Activated CD4-positive, alpha-beta T cell treated with anti-CD3 and anti-CD28 coated beads, Interleukin-2, amount 10 ng/mL, durations not matched to agents 24 days and 14 days (primary cell): ENCODE measurements at regions not wholly inside any gene's neighbourhood (a gene's known extent, or its start where the extent isn't known, plus 50 kb on each side); places are given as distances from the start of the nearest gene placed in this dataset.
"Not testable (repeated sequence)": the region's sequence is repeated elsewhere in the genome, so short reads cannot be mapped to it uniquely, and the experiment has no call there.

Source experiments
- DNase-seq: peaks from one replicate; pipeline ENCODE4 v3.0.0; 2022
- H3K27ac Mint-ChIP-seq: one replicate; pipeline ENCODE4 v1.8.0; 2022; ENCODE audit warnings: mild to moderate bottlenecking, mixed read lengths
- H3K27me3 Mint-ChIP-seq: one replicate; pipeline ENCODE4 v1.8.0; 2022; ENCODE audit warnings: mixed read lengths
- H3K36me3 Mint-ChIP-seq: one replicate; pipeline ENCODE4 v1.8.0; 2022; ENCODE audit warnings: low read depth, mild to moderate bottlenecking, mixed read lengths
- H3K4me1 Mint-ChIP-seq: one replicate; pipeline ENCODE4 v1.8.0; 2021; ENCODE audit warnings: mixed read lengths
- H3K4me3 Mint-ChIP-seq: one replicate; pipeline ENCODE4 v1.8.0; 2022; ENCODE audit warnings: mild to moderate bottlenecking, moderate library complexity, mixed read lengths
- H3K9me3 Mint-ChIP-seq: one replicate; pipeline ENCODE4 v1.8.0; 2021; ENCODE audit warnings: mixed read lengths
- intact Hi-C: fragments of 100-400 bp; cut with micrococcal nuclease; formaldehyde crosslinking; loops from one replicate; pipeline ENCODE4 v1.15.1; 2023

DNA sequence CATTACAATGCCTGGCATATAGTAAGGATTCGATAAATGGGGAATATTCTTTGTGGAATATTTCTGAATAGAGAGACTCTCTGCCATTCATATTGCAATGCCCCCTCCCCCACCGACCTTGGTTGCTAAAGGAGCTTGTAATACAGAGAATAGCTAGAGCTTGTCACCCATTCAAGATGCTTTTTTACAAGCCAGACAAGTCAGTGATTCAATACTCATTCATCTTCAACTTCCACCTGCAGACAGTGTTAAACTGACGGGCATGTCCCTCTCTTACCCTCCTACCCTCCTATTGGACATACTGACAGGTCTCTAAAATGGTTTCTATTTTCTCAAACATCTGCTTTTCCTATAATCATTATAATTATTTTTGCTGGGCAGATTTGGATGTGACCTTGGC is 257.4 kb downstream of the KCNJ2 start:
- Mint-ChIP-seq H3K36me3 (no peaks in the 10 kb centered on the region), H3K27me3 (no peaks in the 10 kb centered on the region), H3K9me3 (no peaks in the 10 kb centered on the region), H3K4me1 (no peaks in the 10 kb centered on the region), H3K4me3 (no peak overlapping the region), H3K27ac (no peak overlapping the region)
- no peak for DNase-seq
- intact Hi-C loops: no loop called here

DNA sequence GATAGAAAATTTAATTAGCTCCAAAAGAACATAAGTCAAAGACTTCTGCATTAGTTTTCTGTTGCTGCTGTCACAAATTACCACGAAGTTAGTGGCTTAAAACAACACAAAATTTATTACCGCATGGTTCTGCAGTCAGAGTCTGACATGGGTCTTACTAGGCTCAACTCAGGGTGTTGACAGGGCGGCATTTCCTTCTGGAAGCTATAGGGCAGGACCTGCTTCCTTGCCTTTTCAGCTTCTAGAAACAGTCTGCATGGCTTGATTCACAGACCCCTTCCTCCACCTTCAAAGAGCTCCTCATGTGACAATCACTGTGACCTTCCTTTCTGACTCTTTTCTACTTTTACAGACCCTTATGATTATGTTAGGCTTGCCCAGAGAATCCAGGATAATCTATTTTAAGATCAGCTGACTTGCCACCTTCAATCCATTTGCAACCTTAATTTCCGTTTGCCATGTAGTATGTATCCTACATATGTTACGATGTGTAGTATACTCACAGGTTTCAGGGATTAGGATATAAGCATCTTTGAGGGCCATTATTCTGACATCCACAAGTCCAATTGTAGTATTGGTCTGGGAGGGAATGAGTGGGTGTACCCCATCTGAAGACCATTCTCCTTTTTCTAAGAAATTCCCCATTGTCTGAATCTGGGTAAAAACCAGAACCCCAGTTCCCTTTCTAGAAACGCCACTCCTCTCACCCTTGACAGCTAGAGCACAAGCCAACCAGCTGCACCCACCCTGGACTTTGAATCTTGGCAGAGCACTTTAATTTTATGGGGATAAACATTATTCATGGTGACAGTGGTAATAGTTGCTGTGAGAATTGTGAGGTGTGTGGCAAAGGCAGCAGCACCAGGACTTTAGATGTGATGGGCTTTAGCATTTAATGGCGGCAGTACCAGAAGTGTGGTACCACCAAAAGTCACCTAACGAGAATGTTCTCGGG is 265.5 kb downstream of the KCNJ2 start:
- intact Hi-C loops: no loop called here
- no peaks in the 10 kb centered on the region for H3K9me3 Mint-ChIP-seq
- DNase-seq: no peak
- H3K27me3 Mint-ChIP-seq: no peaks in the 10 kb centered on the region
- no peaks in the 10 kb centered on the region for H3K4me1 Mint-ChIP-seq
- no peaks in the 10 kb centered on the region for H3K36me3 Mint-ChIP-seq
- no peak overlapping the region for H3K4me3 Mint-ChIP-seq
- H3K27ac Mint-ChIP-seq: no peak overlapping the region

DNA sequence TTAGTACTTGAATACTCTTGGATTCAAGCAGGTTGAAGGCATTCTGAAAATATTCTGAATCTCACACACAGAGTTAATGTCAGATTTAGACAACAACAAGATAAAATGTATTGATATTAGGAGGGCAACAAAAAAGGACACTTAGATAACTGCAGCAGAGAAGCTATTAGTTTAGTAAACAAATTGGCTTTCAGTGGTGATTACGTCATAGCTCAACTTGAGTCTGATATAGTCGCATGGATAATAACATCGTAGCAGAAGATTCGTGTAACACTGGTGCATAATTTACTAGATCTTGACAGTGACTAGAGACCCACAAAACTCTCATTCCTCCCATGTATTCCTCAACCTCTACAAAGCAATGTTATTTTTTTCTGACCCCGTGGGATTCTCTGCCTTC is 268.3 kb downstream of the KCNJ2 start:
- Mint-ChIP-seq H3K27me3 (no peaks in the 10 kb centered on the region), H3K4me3 (no peak overlapping the region), H3K27ac (no peak overlapping the region), H3K4me1 (no peaks in the 10 kb centered on the region), H3K9me3 (no peaks in the 10 kb centered on the region), H3K36me3 (no peaks in the 10 kb centered on the region)
- DNase-seq: no peak
- intact Hi-C loops: no loop called here

DNA sequence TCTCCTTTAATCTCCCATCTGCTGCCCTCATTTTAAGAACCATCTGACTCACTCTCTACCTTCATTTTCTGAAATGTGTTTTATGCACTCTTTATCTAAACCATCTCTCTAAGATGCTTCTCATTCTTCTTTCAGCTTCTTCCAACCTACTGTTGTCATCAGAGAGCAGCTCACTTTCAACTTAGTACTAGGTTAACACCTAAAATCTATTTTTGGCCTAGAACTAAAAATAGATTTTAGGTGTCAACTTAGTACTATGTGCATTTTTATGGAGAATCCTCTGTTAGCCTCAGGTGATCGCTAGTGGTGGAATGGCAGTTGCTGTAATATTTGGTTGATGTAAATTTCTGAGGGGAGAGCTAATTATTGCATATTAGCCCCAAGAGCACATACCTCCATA is 277.1 kb downstream of the KCNJ2 start:
- Mint-ChIP-seq H3K36me3 (no peaks in the 10 kb centered on the region), H3K27ac (no peak overlapping the region), H3K4me1 (no peaks in the 10 kb centered on the region), H3K9me3 (no peaks in the 10 kb centered on the region), H3K27me3 (no peaks in the 10 kb centered on the region), H3K4me3 (no peak overlapping the region)
- intact Hi-C loops: no loop called here
- DNase-seq: no peak

DNA sequence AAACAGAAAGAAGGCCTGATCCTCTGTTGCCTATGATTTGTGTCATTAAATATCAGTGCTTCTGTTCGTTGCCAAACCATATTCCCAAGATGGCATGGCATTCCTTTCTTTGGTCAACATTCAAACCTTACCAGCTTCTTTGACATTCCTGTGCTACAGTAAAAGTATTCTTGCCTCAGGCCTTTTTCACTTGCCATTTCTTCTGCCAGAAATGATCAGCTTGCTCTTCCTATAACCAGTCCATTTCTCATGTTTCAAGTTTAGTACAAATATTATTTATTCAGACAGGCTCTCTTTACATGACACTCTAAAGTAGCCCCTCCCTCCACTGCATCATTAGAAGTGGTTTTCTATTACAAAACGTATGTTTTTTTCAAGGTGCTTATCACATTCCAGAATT is 278.3 kb downstream of the KCNJ2 start:
- no peaks in the 10 kb centered on the region for H3K4me1 Mint-ChIP-seq
- intact Hi-C loops: no loop called here
- no peak for DNase-seq
- no peak overlapping the region for H3K27ac Mint-ChIP-seq
- H3K27me3 Mint-ChIP-seq: no peaks in the 10 kb centered on the region
- H3K4me3 Mint-ChIP-seq: no peak overlapping the region
- no peaks in the 10 kb centered on the region for H3K36me3 Mint-ChIP-seq
- H3K9me3 Mint-ChIP-seq: no peaks in the 10 kb centered on the region

DNA sequence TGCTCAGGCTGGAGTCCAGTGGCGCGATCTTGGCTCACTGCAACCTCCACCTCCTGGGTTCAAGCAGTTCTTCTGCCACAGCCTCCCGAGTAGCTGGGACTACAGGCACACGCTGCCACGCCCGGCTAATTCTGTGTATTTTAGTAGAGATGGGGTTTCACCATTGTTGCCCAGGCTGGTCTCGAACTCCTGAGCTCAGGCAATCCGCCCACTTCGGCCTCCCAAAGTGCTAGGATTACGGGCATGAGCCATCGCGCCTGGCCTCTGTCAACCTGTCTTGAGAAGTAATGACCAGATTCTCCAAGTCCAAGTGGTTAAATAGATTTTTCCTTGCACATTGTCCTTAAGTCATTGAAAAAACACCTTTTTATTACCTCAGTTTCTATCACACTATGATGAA is 283.7 kb downstream of the KCNJ2 start:
- H3K4me3 Mint-ChIP-seq, H3K4me1 Mint-ChIP-seq, H3K36me3 Mint-ChIP-seq, H3K9me3 Mint-ChIP-seq, H3K27me3 Mint-ChIP-seq, DNase-seq, H3K27ac Mint-ChIP-seq, intact Hi-C loops: not testable (repeated sequence)

DNA sequence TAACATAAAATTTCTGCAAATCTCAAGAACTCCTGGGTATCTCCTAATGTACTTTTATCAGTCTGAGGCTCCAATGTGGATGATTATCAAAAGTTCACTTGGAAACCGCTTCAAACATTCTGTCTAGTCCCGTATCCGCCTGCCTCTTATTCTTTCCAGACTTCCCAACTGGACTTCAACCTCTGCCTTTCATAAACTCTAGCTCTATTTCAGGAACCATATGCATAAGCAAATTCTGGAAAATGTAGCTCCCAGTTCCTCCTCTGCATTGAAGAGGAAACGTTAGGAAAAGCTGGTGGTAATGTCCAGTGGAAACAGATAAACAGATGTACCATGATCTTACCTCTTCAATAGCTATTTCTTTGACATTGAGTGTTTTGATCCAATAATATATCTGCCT is 285.0 kb downstream of the KCNJ2 start:
- Mint-ChIP-seq H3K4me1 (no peaks in the 10 kb centered on the region), H3K27ac (no peak overlapping the region), H3K9me3 (peaks cover 7% of the 10 kb centered on the region), H3K27me3 (no peaks in the 10 kb centered on the region), H3K36me3 (no peaks in the 10 kb centered on the region), H3K4me3 (no peak overlapping the region)
- intact Hi-C loops: no loop called here
- DNase-seq: no peak

DNA sequence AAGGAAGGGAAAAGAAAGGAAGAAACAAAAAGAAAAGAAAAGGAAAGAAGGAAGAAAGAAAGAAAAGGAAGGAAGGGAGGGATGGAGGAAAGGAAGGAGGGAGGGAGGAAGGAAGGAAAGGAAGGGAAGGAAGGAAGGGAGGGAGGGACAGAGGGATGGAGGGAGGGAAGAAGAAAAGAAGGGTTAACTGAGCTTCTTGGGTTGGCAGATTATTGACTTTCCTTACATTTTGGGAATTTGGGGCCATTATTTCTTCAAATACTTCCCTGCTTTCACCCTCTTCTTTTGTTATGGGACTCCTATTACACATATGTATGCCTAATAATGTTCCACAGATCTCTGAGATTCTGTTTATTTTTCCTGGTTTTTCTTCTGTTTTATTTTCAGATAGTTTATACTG is 285.6 kb downstream of the KCNJ2 start:
- no peaks in the 10 kb centered on the region for H3K27me3 Mint-ChIP-seq
- no peaks in the 10 kb centered on the region for H3K36me3 Mint-ChIP-seq

DNA sequence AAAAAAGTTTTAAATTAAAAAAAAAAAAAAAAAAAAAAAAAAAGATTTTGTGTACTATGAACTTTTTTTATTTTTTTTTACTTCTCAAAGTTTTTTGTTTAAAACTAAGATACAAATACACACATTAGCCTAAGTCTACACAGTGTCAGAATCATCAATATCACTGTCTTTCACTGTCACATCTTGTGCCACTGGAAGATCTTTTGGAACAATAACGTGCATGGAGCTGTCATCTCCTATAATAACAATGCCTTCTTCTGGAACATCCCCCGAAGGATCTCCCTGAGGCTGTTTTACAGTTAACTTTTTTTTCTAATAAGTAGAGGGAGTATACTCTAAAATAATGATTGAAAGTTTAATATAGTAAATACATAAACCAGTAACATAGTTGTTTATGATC is 295.7 kb downstream of the KCNJ2 start:
- Mint-ChIP-seq H3K27ac (no peak overlapping the region), H3K27me3 (no peaks in the 10 kb centered on the region), H3K9me3 (no peaks in the 10 kb centered on the region), H3K36me3 (no peaks in the 10 kb centered on the region), H3K4me1 (no peaks in the 10 kb centered on the region), H3K4me3 (no peak overlapping the region)
- intact Hi-C loops: no loop called here
- DNase-seq: no peak

More for the DNA sequence above, 285.6 kb downstream of the KCNJ2 start:
- Mint-ChIP-seq H3K27ac (no peak overlapping the region), H3K9me3 (peaks cover 7% of the 10 kb centered on the region), H3K4me1 (no peaks in the 10 kb centered on the region), H3K4me3 (no peak overlapping the region)
- intact Hi-C loops: no loop called here
- no peak for DNase-seq

DNA sequence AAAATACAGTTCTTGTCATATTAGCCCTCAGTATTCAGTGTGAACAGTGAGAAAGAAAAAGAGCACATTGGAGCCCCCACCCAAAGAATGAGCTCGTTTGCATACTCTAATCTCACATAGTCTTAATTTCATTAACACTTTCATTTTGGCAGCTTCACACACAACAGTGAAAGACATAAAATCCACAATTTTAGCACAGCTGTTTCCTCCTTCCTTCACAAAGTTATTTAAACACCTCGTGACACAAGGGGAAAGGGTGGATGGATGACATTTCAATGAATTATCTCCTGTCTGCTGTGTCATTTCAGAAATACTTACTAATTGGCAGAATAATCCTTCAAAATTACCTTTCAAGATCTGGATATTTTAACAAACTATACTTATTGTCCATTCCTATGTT is 299.3 kb downstream of the KCNJ2 start:
- Mint-ChIP-seq H3K27me3 (no peaks in the 10 kb centered on the region), H3K4me1 (no peaks in the 10 kb centered on the region), H3K4me3 (no peak overlapping the region), H3K27ac (no peak overlapping the region), H3K36me3 (no peaks in the 10 kb centered on the region), H3K9me3 (no peaks in the 10 kb centered on the region)
- intact Hi-C loops: no loop called here
- no peak for DNase-seq

DNA sequence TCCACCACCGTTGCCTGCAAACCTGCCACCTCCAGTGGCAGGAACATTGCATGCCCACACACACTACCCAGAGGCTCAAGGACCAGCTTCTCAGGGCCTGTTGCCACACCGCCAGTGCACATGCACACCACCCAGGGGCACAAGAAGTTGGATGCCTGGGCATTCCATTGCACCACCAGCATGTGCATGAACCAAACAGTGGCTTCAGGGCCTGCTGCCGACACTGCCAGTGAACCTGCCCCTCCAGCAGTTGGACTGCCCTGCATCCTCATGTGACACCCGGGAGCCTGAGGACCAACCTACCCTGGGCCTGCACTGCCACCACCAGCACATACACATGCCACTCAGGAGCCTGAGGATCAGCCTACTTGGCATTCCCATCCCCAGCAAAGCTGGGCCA is 303.7 kb downstream of the KCNJ2 start:
- intact Hi-C loops: no loop called here
- no peak overlapping the region for H3K4me3 Mint-ChIP-seq
- H3K36me3 Mint-ChIP-seq: no peaks in the 10 kb centered on the region
- H3K27ac Mint-ChIP-seq: no peak overlapping the region
- no peak for DNase-seq
- no peaks in the 10 kb centered on the region for H3K4me1 Mint-ChIP-seq
- H3K9me3 Mint-ChIP-seq: no peaks in the 10 kb centered on the region
- no peaks in the 10 kb centered on the region for H3K27me3 Mint-ChIP-seq

DNA sequence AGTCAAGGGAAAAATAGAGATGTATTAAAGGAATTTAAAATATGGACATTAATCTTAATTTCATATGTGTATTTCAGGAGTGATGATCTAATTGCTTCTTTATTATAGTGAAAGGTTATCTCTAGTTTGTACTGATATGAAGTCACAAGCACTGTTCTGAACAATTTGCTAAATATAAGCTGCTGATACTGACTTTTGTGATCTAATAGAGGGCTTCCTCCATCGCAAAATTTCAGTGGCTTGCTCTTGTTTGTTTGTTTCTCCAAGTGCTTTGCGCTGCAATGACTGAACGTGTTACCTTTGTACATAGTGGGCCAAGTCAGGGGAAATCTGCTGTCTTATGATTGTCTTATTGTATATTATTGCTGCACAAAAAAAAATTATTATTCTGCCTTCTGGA is 307.0 kb downstream of the KCNJ2 start:
- Mint-ChIP-seq H3K4me1 (no peaks in the 10 kb centered on the region), H3K27ac (no peak overlapping the region)

DNA sequence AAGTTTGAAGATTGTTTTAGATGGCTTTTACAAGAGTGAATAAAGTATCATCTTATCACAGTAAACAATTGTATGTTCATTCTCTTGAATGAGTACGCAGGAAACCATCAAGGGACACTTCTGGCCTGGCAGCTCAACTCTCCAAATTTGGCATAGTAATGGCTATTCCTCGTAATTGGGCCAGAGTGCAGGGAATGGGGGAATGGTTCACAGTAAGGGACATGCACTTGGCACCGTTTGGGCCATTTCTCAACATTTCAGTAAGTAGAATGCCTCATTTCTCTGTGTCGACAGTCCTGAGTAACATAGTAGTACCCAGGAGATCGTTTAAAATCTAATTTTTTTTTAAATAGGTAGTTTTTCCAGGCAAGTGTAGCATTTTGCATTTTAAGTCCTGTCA is 309.6 kb downstream of the KCNJ2 start:
- Mint-ChIP-seq H3K4me3 (no peak overlapping the region), H3K36me3 (no peaks in the 10 kb centered on the region), H3K4me1 (no peaks in the 10 kb centered on the region), H3K27me3 (no peaks in the 10 kb centered on the region), H3K27ac (no peak overlapping the region), H3K9me3 (peaks cover 3% of the 10 kb centered on the region)
- no peak for DNase-seq
- intact Hi-C loops: no loop called here

More for the DNA sequence above, 307.0 kb downstream of the KCNJ2 start:
- intact Hi-C loops: no loop called here
- Mint-ChIP-seq H3K4me3 (no peak overlapping the region), H3K36me3 (no peaks in the 10 kb centered on the region), H3K27me3 (no peaks in the 10 kb centered on the region), H3K9me3 (no peaks in the 10 kb centered on the region)
- no peak for DNase-seq

DNA sequence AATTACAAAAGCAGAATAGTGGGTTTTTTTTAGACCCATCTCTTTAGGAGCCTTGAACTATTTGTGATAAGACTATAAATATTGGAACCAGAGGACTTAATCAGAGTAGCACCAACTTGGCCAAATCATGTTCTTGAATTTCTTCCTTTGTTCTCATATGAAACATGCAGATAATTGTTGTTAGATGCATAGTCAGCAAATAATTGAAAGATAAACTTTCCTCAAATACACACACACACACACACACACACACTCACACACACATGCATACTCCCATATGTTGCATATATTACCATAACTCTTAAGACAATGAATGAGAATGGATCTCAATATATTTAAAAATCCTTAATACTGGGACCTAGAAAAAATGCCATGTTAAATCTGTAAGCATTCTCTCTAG is 310.4 kb downstream of the KCNJ2 start:
- H3K4me3 Mint-ChIP-seq: no peak overlapping the region
- H3K27ac Mint-ChIP-seq: no peak overlapping the region
- H3K9me3 Mint-ChIP-seq: peaks cover 3% of the 10 kb centered on the region
- no peaks in the 10 kb centered on the region for H3K27me3 Mint-ChIP-seq
- no peaks in the 10 kb centered on the region for H3K4me1 Mint-ChIP-seq
- no peaks in the 10 kb centered on the region for H3K36me3 Mint-ChIP-seq
- DNase-seq: no peak
- intact Hi-C loops: no loop called here

DNA sequence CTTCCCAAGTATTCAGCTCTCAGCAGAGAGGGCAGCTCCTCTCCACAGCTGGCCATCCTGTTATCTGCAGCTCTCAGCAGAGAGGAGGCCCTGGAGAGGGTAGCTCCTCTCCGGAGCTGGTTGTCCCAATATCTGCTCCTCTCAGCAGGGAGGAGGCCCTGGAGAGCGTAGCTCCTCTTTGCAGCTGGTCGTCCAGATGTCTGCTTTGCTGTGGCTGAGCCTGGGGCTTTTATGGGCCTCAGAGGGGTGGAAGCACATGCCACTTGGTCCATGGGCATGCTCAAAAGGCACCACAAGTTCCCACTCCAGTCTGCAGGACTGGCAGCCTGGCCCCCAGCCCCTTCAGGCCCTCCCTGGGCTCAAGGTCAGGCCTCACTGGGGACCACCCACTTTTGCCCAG is 314.3 kb downstream of the KCNJ2 start:
- peaks cover 3% of the 10 kb centered on the region for H3K9me3 Mint-ChIP-seq
- intact Hi-C loops: no loop called here
- H3K4me3 Mint-ChIP-seq: no peak overlapping the region
- DNase-seq: no peak
- no peaks in the 10 kb centered on the region for H3K36me3 Mint-ChIP-seq
- H3K4me1 Mint-ChIP-seq: no peaks in the 10 kb centered on the region
- no peak overlapping the region for H3K27ac Mint-ChIP-seq
- H3K27me3 Mint-ChIP-seq: no peaks in the 10 kb centered on the region
